ENCODE measurements at regions not wholly inside any gene's neighbourhood (a gene's known extent, or its start where the extent isn't known, plus 50 kb on each side); places are given as distances from the start of the nearest gene placed in this dataset.

GRCh38 chr13:111514610-111515306, 194.3 kb downstream of the TEX29 start:
- no peak for TF ChIP-seq POLR2AphosphoS5 (IDR thresholded peaks at IDR 0.05; ENCODE audit: low read depth)
- TF ChIP-seq JUNB (IDR thresholded peaks at IDR 0.05; ENCODE audit: unreplicated experiment), result no peak
- no peak for TF ChIP-seq STAT1 (IDR thresholded peaks at IDR 0.05; ENCODE audit: unreplicated experiment)
- no peak for TF ChIP-seq ZNF462 (CRISPR knock-in tag; IDR thresholded peaks at IDR 0.05)
- no peak for TF ChIP-seq CREB1 (CRISPR knock-in tag; IDR thresholded peaks at IDR 0.05; ENCODE audit: low read depth)
- TF ChIP-seq ZNF114 (CRISPR knock-in tag; IDR thresholded peaks at IDR 0.05), result no peak
- TF ChIP-seq, protein P1, sequence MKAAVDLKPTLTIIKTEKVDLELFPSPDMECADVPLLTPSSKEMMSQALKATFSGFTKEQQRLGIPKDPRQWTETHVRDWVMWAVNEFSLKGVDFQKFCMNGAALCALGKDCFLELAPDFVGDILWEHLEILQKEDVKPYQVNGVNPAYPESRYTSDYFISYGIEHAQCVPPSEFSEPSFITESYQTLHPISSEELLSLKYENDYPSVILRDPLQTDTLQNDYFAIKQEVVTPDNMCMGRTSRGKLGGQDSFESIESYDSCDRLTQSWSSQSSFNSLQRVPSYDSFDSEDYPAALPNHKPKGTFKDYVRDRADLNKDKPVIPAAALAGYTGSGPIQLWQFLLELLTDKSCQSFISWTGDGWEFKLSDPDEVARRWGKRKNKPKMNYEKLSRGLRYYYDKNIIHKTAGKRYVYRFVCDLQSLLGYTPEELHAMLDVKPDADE (IDR thresholded peaks at IDR 0.05), result no peak
- no peak for TF ChIP-seq EZH2 (IDR thresholded peaks at IDR 0.05; ENCODE audit: low read depth, unreplicated experiment)
- no peak for TF ChIP-seq ZNF331 (CRISPR knock-in tag; IDR thresholded peaks at IDR 0.05; ENCODE audit: low read depth)
- no peak for TF ChIP-seq NANOG (IDR thresholded peaks at IDR 0.05; ENCODE audit: borderline replicate concordance)
- TF ChIP-seq, protein P2, sequence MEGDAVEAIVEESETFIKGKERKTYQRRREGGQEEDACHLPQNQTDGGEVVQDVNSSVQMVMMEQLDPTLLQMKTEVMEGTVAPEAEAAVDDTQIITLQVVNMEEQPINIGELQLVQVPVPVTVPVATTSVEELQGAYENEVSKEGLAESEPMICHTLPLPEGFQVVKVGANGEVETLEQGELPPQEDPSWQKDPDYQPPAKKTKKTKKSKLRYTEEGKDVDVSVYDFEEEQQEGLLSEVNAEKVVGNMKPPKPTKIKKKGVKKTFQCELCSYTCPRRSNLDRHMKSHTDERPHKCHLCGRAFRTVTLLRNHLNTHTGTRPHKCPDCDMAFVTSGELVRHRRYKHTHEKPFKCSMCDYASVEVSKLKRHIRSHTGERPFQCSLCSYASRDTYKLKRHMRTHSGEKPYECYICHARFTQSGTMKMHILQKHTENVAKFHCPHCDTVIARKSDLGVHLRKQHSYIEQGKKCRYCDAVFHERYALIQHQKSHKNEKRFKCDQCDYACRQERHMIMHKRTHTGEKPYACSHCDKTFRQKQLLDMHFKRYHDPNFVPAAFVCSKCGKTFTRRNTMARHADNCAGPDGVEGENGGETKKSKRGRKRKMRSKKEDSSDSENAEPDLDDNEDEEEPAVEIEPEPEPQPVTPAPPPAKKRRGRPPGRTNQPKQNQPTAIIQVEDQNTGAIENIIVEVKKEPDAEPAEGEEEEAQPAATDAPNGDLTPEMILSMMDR (conservative IDR thresholded peaks at IDR 0.05; ENCODE audit: low read depth in 2 of 2), result no peak
- no peak for TF ChIP-seq REST (IDR thresholded peaks at IDR 0.05; ENCODE audit: unreplicated experiment)
- TF ChIP-seq EZH2phosphoT487 (IDR thresholded peaks at IDR 0.05; ENCODE audit: unreplicated experiment), result no peak
- H3K4me3 ChIP-seq, result no peak overlapping the region
- H3F3A ChIP-seq (replicated peaks; ENCODE audit: low read depth), result no peaks in the 10 kb centered on the region
- Mint-ChIP-seq H3K27me3 (ENCODE audit: insufficient read depth, low read depth, poor library complexity) (peaks cover 6% of the 10 kb centered on the region), H3K4me1 (peaks cover 4% of the 10 kb centered on the region), H3K27ac (0 out of 2 replicates have a peak overlapping the region, but pooled peaks have one; percentile 39), H3K9me3 (peaks cover 5% of the 10 kb centered on the region; the same call in 2 of the 3 replicates), H3K4me3 (no peak overlapping the region), H3K36me3 (ENCODE audit: low read depth) (no peaks in the 10 kb centered on the region)
- H3K79me2 ChIP-seq (replicated peaks; ENCODE audit: insufficient read depth), result no peaks in the 10 kb centered on the region
- no peaks in the 10 kb centered on the region for H3K9me2 ChIP-seq (ENCODE audit: insufficient read depth)
- no peak overlapping the region for H3K27ac ChIP-seq (ENCODE audit: low read depth)
- no peak overlapping the region for H2AFZ ChIP-seq
- DNase-seq (ENCODE audit: low spot score) (no peak), ATAC-seq (no peak)
- H3K27me3 ChIP-seq (ENCODE audit: insufficient read depth), result no peaks in the 10 kb centered on the region
- H3K4me2 ChIP-seq, result no peak overlapping the region
- H3K4me1 ChIP-seq (ENCODE audit: insufficient read depth), result peaks cover 2% of the 10 kb centered on the region; the same call in 1 of the 2 replicates
- no peaks in the 10 kb centered on the region for H4K20me1 ChIP-seq (replicated peaks; ENCODE audit: insufficient read depth)
- no peaks in the 10 kb centered on the region for H3K36me3 ChIP-seq (ENCODE audit: insufficient read depth)

All from GM23338 (cell line).